Prostate gland (tissue), 2 donors: ENCODE measurements at regions not wholly inside any gene's neighbourhood (a gene's known extent, or its start where the extent isn't known, plus 50 kb on each side); places are given as distances from the start of the nearest gene placed in this dataset.

ENCODE experiments used
- DNase-seq: peaks from one replicate; pipeline ENCODE4 v3.0.0-alpha.2; 2019; ENCODE audit warnings: low spot score
- H3K27ac ChIP-seq, 2 donors: fragments of 200-600 bp; sonication (generic); 2 replicates each; pipeline ENCODE4 v1.5.1; 2017 to 2019
- H3K27me3 ChIP-seq: fragments of 200-600 bp; sonication (generic); replicated peaks from 2 replicates; pipeline ENCODE4 v1.5.1; 2019; ENCODE audit not compliant: insufficient read depth
- H3K36me3 ChIP-seq, 2 donors: fragments of 200-600 bp; sonication (generic); 1 replicate in 1 of 2; 2 replicates in 1 of 2; pipeline versions ENCODE4 v1.5.1 to v1.8.1; 2017 to 2019
- H3K4me1 ChIP-seq: fragments of 200-600 bp; sonication (generic); replicated peaks from 2 replicates; pipeline ENCODE4 v1.5.1; 2019
- H3K4me3 ChIP-seq, 2 donors: fragments of 200-600 bp; sonication (generic); 2 replicates each; pipeline ENCODE4 v1.5.1; 2017 to 2019
- H3K9me3 ChIP-seq: fragments of 200-600 bp; sonication (generic); 2 replicates; pipeline ENCODE4 v1.5.1; 2017
- POLR2A ChIP-seq: fragments of 450-650 bp; IDR thresholded peaks from one replicate; pipeline ENCODE4 v1.6.1; 2016; ENCODE audit warnings: antibody characterized with exemption, mild to moderate bottlenecking
- POLR2AphosphoS5 ChIP-seq: sonication (generic); formaldehyde crosslinking; IDR thresholded peaks from one replicate; pipeline ENCODE4 v1.6.1; 2017; ENCODE audit warnings: antibody characterized with exemption
- WGBS: methylation state at CpG from one replicate; pipeline ENCODE4 v1.1.5; 2018; 5-methylcytosine and 5-hydroxymethylcytosine counted together
- intact Hi-C: fragments of 100-400 bp; cut with DNase I; formaldehyde crosslinking; loops from one replicate; pipeline ENCODE4 v1.14.2; 2022
- TF ChIP-seq, protein P1 (sequence below), 4 experiments: fragments of 200-600 bp in 2 of 4; fragments of 450-650 bp in 2 of 4; sonication (generic) in 2 of 4; IDR thresholded peaks; 1 replicate in 3 of 4; 2 replicates in 1 of 4; pipeline ENCODE4 v1.5.1; 2016 to 2019; ENCODE audit warnings: antibody characterized with exemption in 4 of 4, mild to moderate bottlenecking in 2 of 4, moderate library complexity in 2 of 4

DNA sequence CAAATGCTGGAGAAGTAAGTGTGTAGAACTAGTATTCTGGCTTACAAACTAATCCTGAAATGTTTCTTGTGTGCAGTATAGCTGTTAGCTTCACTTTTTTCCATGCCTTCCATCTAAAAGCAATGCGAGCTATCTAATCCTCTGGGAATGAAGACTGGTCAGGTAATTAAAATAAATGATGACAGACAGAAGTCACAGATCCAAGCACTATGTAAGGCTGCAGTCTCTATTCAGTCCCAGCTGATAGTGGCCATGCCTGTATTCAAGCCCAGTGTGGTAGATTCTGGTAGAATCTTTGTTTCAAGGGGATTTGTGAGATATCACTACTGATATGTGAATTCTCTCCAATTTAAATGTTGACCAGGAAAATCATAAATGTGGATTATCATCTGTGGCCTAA, 637.2 kb downstream of the TMTC2 start:
- Histone ChIP-seq H3K27ac (no peak overlapping the region), H3K9me3 (no peaks in the 10 kb centered on the region), H3K4me3 (no peak overlapping the region), H3K36me3 (no peaks in the 10 kb centered on the region), H3K27me3 (no peaks in the 10 kb centered on the region), H3K4me1 (no peaks in the 10 kb centered on the region)
- WGBS = 40% methylated on average over 1 of the region's 1 CpG
- no peak for DNase-seq
- TF ChIP-seq, protein P1, sequence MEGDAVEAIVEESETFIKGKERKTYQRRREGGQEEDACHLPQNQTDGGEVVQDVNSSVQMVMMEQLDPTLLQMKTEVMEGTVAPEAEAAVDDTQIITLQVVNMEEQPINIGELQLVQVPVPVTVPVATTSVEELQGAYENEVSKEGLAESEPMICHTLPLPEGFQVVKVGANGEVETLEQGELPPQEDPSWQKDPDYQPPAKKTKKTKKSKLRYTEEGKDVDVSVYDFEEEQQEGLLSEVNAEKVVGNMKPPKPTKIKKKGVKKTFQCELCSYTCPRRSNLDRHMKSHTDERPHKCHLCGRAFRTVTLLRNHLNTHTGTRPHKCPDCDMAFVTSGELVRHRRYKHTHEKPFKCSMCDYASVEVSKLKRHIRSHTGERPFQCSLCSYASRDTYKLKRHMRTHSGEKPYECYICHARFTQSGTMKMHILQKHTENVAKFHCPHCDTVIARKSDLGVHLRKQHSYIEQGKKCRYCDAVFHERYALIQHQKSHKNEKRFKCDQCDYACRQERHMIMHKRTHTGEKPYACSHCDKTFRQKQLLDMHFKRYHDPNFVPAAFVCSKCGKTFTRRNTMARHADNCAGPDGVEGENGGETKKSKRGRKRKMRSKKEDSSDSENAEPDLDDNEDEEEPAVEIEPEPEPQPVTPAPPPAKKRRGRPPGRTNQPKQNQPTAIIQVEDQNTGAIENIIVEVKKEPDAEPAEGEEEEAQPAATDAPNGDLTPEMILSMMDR (IDR thresholded peaks at IDR 0.05) = no peak
- TF ChIP-seq POLR2A = no peak
- TF ChIP-seq POLR2AphosphoS5 = no peak
- intact Hi-C loops = no loop called here

DNA sequence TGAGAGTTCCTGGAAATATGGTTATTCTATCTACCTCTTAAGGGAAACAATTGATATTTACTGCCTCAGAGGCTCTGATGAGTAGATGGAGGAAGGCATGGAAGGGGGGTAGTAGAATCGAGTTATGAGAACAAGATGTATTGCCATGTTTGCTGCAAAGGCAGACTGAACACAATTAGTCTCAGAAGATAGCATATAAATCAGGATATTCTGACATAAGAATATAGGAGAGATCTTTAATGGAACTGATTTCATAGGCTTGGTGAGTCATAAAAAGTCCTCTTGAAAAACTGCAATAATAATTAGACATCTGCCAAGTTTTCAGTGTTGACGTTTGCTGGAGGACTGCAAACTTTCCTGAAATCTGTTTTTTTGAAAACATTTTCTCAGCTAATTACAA, 636.1 kb downstream of the TMTC2 start:
- Histone ChIP-seq H3K9me3 (no peaks in the 10 kb centered on the region), H3K4me3 (no peak overlapping the region), H3K36me3 (no peaks in the 10 kb centered on the region), H3K27ac (no peak overlapping the region), H3K27me3 (no peaks in the 10 kb centered on the region), H3K4me1 (no peaks in the 10 kb centered on the region)
- 20% methylated on average over 2 of the region's 2 CpGs for WGBS
- TF ChIP-seq POLR2AphosphoS5 = no peak
- TF ChIP-seq POLR2A = no peak
- TF ChIP-seq, protein P1 (IDR thresholded peaks at IDR 0.05) = no peak
- intact Hi-C loops = no loop called here
- no peak for DNase-seq

DNA sequence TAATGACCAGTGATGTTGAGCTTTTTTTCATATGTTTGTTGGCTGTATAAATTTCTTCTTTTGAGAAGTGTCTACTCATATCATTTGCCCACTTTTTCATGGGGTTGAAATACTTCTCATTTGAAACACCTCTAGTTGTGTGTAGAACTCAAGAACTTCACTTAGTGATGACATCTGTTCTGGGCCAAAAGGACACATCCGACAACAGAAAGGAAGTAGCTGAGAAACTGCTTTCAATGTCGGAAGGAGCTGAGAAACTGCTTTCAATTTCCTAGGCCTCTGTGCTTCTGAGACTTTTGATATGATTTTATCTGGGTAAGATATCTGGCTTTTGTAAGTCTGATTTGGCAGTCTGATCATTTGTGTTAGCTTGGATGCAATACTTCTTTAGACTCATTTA, 635.3 kb downstream of the TMTC2 start:
- Histone ChIP-seq H3K4me3 (no peak overlapping the region), H3K36me3 (no peaks in the 10 kb centered on the region), H3K27ac (no peak overlapping the region), H3K27me3 (no peaks in the 10 kb centered on the region), H3K9me3 (no peaks in the 10 kb centered on the region), H3K4me1 (no peaks in the 10 kb centered on the region)
- intact Hi-C loops = no loop called here
- WGBS = 83% methylated on average over 2 of the region's 2 CpGs
- no peak for DNase-seq
- no peak for TF ChIP-seq POLR2A
- TF ChIP-seq POLR2AphosphoS5 = no peak
- TF ChIP-seq, protein P1 (IDR thresholded peaks at IDR 0.05) = no peak

DNA sequence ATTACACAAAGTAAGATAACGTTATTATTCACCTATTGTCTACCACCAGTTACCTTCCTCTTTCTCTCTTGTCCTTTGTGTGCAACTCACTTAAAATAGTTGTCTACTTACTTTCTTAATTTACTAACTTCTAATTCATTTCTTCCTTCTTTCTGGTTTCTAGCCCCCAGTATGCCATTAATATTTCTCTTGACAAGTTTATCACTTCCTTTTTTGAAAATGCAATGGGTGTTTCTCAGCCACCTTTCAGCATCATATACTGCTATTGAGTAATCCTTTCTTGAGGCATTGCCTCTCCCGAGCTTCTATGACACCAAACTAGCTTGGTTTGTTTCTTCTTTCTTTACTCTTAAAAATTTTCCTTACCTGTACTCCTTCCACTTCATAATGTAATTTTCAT, 633.6 kb downstream of the TMTC2 start:
- Histone ChIP-seq H3K27ac (no peak overlapping the region), H3K36me3 (no peaks in the 10 kb centered on the region), H3K4me3 (no peak overlapping the region), H3K4me1 (no peaks in the 10 kb centered on the region), H3K9me3 (no peaks in the 10 kb centered on the region), H3K27me3 (no peaks in the 10 kb centered on the region)
- no peak for DNase-seq
- 73% methylated on average over 2 of the region's 2 CpGs for WGBS
- intact Hi-C loops = no loop called here
- no peak for TF ChIP-seq POLR2AphosphoS5
- TF ChIP-seq POLR2A = no peak
- TF ChIP-seq, protein P1 (IDR thresholded peaks at IDR 0.05) = no peak

DNA sequence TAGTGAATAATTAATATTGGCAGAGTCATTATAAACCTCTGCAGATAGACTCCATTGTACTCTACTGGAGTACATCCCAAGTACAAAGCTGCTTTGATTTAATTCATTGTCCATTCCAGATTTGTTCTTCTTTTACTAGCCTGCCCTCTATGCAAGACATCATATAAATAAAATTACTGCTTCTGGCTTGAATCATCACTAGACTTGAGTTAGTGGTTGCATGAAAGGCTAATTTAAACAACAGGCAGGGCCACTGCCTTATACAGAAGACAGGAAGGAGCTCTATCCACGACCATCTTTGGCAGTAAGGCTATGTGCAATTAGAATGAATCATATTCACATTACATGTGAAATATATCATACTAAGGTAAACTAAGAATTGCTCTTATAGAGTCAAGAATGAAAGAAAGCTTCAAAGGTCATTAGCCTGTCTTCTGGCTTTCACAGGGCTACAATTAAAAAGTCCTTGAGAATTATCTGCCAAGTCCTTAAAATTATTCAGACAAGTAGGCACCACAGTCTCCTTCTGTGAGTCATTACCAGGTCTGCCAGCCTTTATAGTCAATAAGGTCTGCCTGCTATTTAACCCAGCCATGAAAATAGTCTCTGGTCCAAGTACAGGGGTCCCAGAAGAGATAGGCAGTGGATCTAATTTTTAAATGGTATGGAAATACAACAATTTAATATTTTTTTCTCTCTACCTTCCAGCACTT, 631.8 kb downstream of the TMTC2 start:
- H3K36me3 ChIP-seq = no peaks in the 10 kb centered on the region
- intact Hi-C loops = no loop called here
- no peaks in the 10 kb centered on the region for H3K9me3 ChIP-seq
- no peak for TF ChIP-seq POLR2AphosphoS5
- no peak for TF ChIP-seq POLR2A
- TF ChIP-seq, protein P1 (IDR thresholded peaks at IDR 0.05) = no peak
- no peaks in the 10 kb centered on the region for H3K27me3 ChIP-seq
- H3K27ac ChIP-seq = no peak overlapping the region
- H3K4me1 ChIP-seq = no peaks in the 10 kb centered on the region
- DNase-seq = no peak
- WGBS = 7% methylated on average over 1 of the region's 1 CpG
- H3K4me3 ChIP-seq = no peak overlapping the region
